DOHH2 (cell line): ENCODE measurements at regions not wholly inside any gene's neighbourhood (a gene's known extent, or its start where the extent isn't known, plus 50 kb on each side); places are given as distances from the start of the nearest gene placed in this dataset.

ENCODE experiments used
- H3F3A ChIP-seq: fragments of 200-600 bp; sonication (generic), shearing (Covaris generic); 2 replicates; pipeline ENCODE4 v1.6.0; 2016; ENCODE audit warnings: antibody characterized with exemption, mild to moderate bottlenecking; ENCODE audit not compliant: control insufficient read depth, insufficient read depth
- H3K27ac ChIP-seq: fragments of 200-600 bp; sonication (generic); 2 replicates; pipeline ENCODE4 v1.5.1; 2014; ENCODE audit warnings: low read depth, mild to moderate bottlenecking, low read length, moderate library complexity
- H3K27me3 ChIP-seq: fragments of 200-600 bp; sonication (generic); 2 replicates; pipeline ENCODE4 v1.6.1; 2014; ENCODE audit warnings: mild to moderate bottlenecking, low read length, mixed read lengths; ENCODE audit not compliant: control insufficient read depth
- H3K36me3 ChIP-seq: fragments of 200-600 bp; sonication (generic); 2 replicates; pipeline ENCODE4 v1.6.1; 2014; ENCODE audit warnings: mild to moderate bottlenecking, low read length, moderate library complexity, mixed read lengths; ENCODE audit not compliant: control insufficient read depth
- H3K4me1 ChIP-seq: fragments of 200-600 bp; sonication (generic); 2 replicates; pipeline ENCODE4 v1.6.1; 2014; ENCODE audit warnings: mild to moderate bottlenecking, low read length, mixed read lengths; ENCODE audit not compliant: control insufficient read depth
- H3K4me2 ChIP-seq: fragments of 200-600 bp; sonication (generic); 2 replicates; pipeline ENCODE4 v1.6.0; 2014; ENCODE audit warnings: mild to moderate bottlenecking, low read length, moderate library complexity
- H3K4me3 ChIP-seq: fragments of 200-600 bp; sonication (generic); 2 replicates; pipeline ENCODE4 v1.5.1; 2014; ENCODE audit warnings: mild to moderate bottlenecking, low read length, mixed read lengths
- H3K79me2 ChIP-seq: fragments of 200-600 bp; sonication (generic); 2 replicates; pipeline ENCODE4 v1.6.1; 2014; ENCODE audit warnings: mild to moderate bottlenecking, low read length, mixed read lengths; ENCODE audit not compliant: control insufficient read depth
- H3K9me2 ChIP-seq: fragments of 200-600 bp; sonication (generic); replicated peaks from 2 replicates; pipeline ENCODE4 v1.6.1; 2014; ENCODE audit warnings: mild to moderate bottlenecking, low read length, mixed read lengths; ENCODE audit not compliant: control insufficient read depth
- H3K9me3 ChIP-seq: fragments of 200-600 bp; sonication (generic); 2 replicates; pipeline ENCODE4 v1.6.1; 2014; ENCODE audit warnings: antibody characterized with exemption, low read length, mixed read lengths; ENCODE audit not compliant: control insufficient read depth, insufficient read depth
- H4K20me1 ChIP-seq: fragments of 200-600 bp; sonication (generic); 2 replicates; pipeline ENCODE4 v1.6.0; 2014; ENCODE audit warnings: low read depth, mild to moderate bottlenecking, antibody characterized with exemption, low read length, moderate library complexity; ENCODE audit not compliant: control insufficient read depth, insufficient read depth
- CTCF ChIP-seq: fragments of 200-600 bp; sonication (generic); IDR thresholded peaks from one replicate; pipeline ENCODE4 v1.5.1; 2014; ENCODE audit warnings: antibody characterized with exemption, mild to moderate bottlenecking, low read depth, low read length; ENCODE audit not compliant: poor library complexity, severe bottlenecking
- EZH2phosphoT487 ChIP-seq: fragments of 200-600 bp; sonication (generic); IDR thresholded peaks from 2 replicates; pipeline ENCODE4 v1.6.1; 2017; ENCODE audit warnings: borderline replicate concordance, mild to moderate bottlenecking, antibody characterized with exemption, low read length, moderate library complexity, mixed read lengths

- H3K4me3 ChIP-seq, result no peak overlapping the region
- H3K79me2 ChIP-seq, result no peaks in the 10 kb centered on the region
- H3K4me2 ChIP-seq, result no peak overlapping the region
- no peaks in the 10 kb centered on the region for H3K9me3 ChIP-seq
- H4K20me1 ChIP-seq, result no peaks in the 10 kb centered on the region
- no peaks in the 10 kb centered on the region for H3K9me2 ChIP-seq
- H3K4me1 ChIP-seq, result no peaks in the 10 kb centered on the region
- H3K27me3 ChIP-seq, result no peaks in the 10 kb centered on the region
- no peaks in the 10 kb centered on the region for H3F3A ChIP-seq
- TF ChIP-seq CTCF (no peak), EZH2phosphoT487 (no peak)
- no peaks in the 10 kb centered on the region for H3K36me3 ChIP-seq
- H3K27ac ChIP-seq, result no peak overlapping the region
Observed at GRCh38 chr5:38743562-38743961, 102.2 kb upstream of the OSMR start.

GRCh38 chr5:38745836-38746732 lies 99.7 kb upstream of the OSMR start:
- Histone ChIP-seq H3K27me3 (no peaks in the 10 kb centered on the region), H3K79me2 (no peaks in the 10 kb centered on the region), H3K36me3 (no peaks in the 10 kb centered on the region), H3K9me3 (no peaks in the 10 kb centered on the region), H3K27ac (no peak overlapping the region), H3K4me1 (no peaks in the 10 kb centered on the region), H3F3A (no peaks in the 10 kb centered on the region), H3K9me2 (no peaks in the 10 kb centered on the region), H3K4me2 (no peak overlapping the region), H3K4me3 (no peak overlapping the region), H4K20me1 (no peaks in the 10 kb centered on the region)
- TF ChIP-seq CTCF (no peak), EZH2phosphoT487 (no peak)

- no peaks in the 10 kb centered on the region for H3K79me2 ChIP-seq
- H4K20me1 ChIP-seq, result no peaks in the 10 kb centered on the region
- no peak overlapping the region for H3K4me3 ChIP-seq
- H3K4me1 ChIP-seq, result no peaks in the 10 kb centered on the region
- H3K4me2 ChIP-seq, result no peak overlapping the region
- H3K9me2 ChIP-seq, result no peaks in the 10 kb centered on the region
- H3K36me3 ChIP-seq, result no peaks in the 10 kb centered on the region
- no peak overlapping the region for H3K27ac ChIP-seq
- H3F3A ChIP-seq, result no peaks in the 10 kb centered on the region
- no peaks in the 10 kb centered on the region for H3K27me3 ChIP-seq
- no peaks in the 10 kb centered on the region for H3K9me3 ChIP-seq
- no peak for TF ChIP-seq CTCF
- TF ChIP-seq EZH2phosphoT487, result no peak
Observed at GRCh38 chr5:38749861-38750260, 96.0 kb upstream of the OSMR start.
